Liver (tissue), 8 donors: ENCODE measurements at regions not wholly inside any gene's neighbourhood (a gene's known extent, or its start where the extent isn't known, plus 50 kb on each side); places are given as distances from the start of the nearest gene placed in this dataset.

Experiments used
- DNase-seq: peaks from one replicate; pipeline ENCODE4 v3.0.0-alpha.2; 2017; ENCODE audit warnings: low spot score
- H3K27ac ChIP-seq, 2 donors: one replicate each; pipeline ENCODE4 v1.7.0; 2013; ENCODE audit warnings: inconsistent platforms in 2 of 2, low read length in 2 of 2, control low read depth in 1 of 2, low read depth in 1 of 2, mild to moderate bottlenecking in 1 of 2
- H3K27me3 ChIP-seq, 4 donors: one replicate each; pipeline versions ENCODE4 v1.6.1 to v1.7.0; 2013; ENCODE audit warnings: low read length in 3 of 4, inconsistent platforms in 1 of 4, mild to moderate bottlenecking in 1 of 4, moderate library complexity in 1 of 4; ENCODE audit not compliant: control insufficient read depth in 4 of 4, insufficient read depth in 4 of 4
- H3K36me3 ChIP-seq, 4 donors: one replicate each; pipeline versions ENCODE4 v1.6.1 to v1.7.0; 2013; ENCODE audit warnings: low read length in 3 of 4, mild to moderate bottlenecking in 3 of 4, low read depth in 1 of 4, moderate library complexity in 1 of 4; ENCODE audit not compliant: control insufficient read depth in 4 of 4, insufficient read depth in 3 of 4
- H3K4me1 ChIP-seq, 4 donors: one replicate each; pipeline versions ENCODE4 v1.6.1 to v1.7.0; 2013; ENCODE audit warnings: low read length in 3 of 4, mild to moderate bottlenecking in 3 of 4, moderate library complexity in 1 of 4; ENCODE audit not compliant: control insufficient read depth in 4 of 4, insufficient read depth in 4 of 4
- H3K4me3 ChIP-seq, 3 donors: one replicate each; pipeline versions ENCODE4 v1.6.1 to v1.7.0; 2013; ENCODE audit warnings: low read length in 3 of 3, control low read depth in 1 of 3, low read depth in 1 of 3, mild to moderate bottlenecking in 1 of 3
- H3K9ac ChIP-seq, 2 donors: one replicate each; pipeline ENCODE4 v1.7.0; 2013; ENCODE audit warnings: low read length in 2 of 2, mild to moderate bottlenecking in 2 of 2, moderate library complexity in 2 of 2, control low read depth in 1 of 2, low read depth in 1 of 2
- H3K9me3 ChIP-seq, 4 donors: one replicate each; pipeline versions ENCODE4 v1.6.1 to v1.7.0; 2013; ENCODE audit warnings: low read length in 3 of 4; ENCODE audit not compliant: control insufficient read depth in 4 of 4
- EGR1 ChIP-seq, 2 donors: IDR thresholded peaks; 2 replicates each; pipeline ENCODE4 v1.6.1; 2016 to 2018; ENCODE audit warnings: antibody characterized with exemption in 2 of 2, low read depth in 2 of 2
- FOXA1 ChIP-seq: IDR thresholded peaks from 2 replicates; pipeline ENCODE4 v1.6.1; 2016; ENCODE audit warnings: antibody characterized with exemption
- FOXA2 ChIP-seq: IDR thresholded peaks from 2 replicates; pipeline ENCODE4 v1.6.1; 2016; ENCODE audit warnings: antibody characterized with exemption
- HNF4G ChIP-seq: IDR thresholded peaks from 2 replicates; pipeline ENCODE4 v1.6.1; 2016; ENCODE audit warnings: antibody characterized with exemption
- JUND ChIP-seq, 2 donors: IDR thresholded peaks; 2 replicates each; pipeline ENCODE4 v1.6.1; 2016; ENCODE audit warnings: antibody characterized with exemption in 2 of 2
- NR2F2 ChIP-seq: IDR thresholded peaks from 2 replicates; pipeline ENCODE4 v1.6.1; 2016; ENCODE audit warnings: antibody characterized with exemption
- RAD21 ChIP-seq, 2 donors: IDR thresholded peaks; 2 replicates each; pipeline ENCODE4 v1.6.1; 2016; ENCODE audit warnings: antibody characterized with exemption in 2 of 2, mild to moderate bottlenecking in 2 of 2
- SP1 ChIP-seq: IDR thresholded peaks from 2 replicates; pipeline ENCODE4 v1.6.1; 2018; ENCODE audit warnings: antibody characterized with exemption, mild to moderate bottlenecking
- TAF1 ChIP-seq: conservative IDR thresholded peaks from 2 replicates; pipeline ENCODE4 v1.6.1; 2016; ENCODE audit warnings: antibody characterized with exemption, mild to moderate bottlenecking
- YY1 ChIP-seq: IDR thresholded peaks from 2 replicates; pipeline ENCODE4 v1.6.1; 2016; ENCODE audit warnings: antibody characterized with exemption, mild to moderate bottlenecking
- WGBS: extraction: QIAGEN DNeasy Blood & Tissue Kit; methylation state at CpG from one replicate; pipeline ENCODE4 v1.1.7; 2013; 5-methylcytosine and 5-hydroxymethylcytosine counted together
- TF ChIP-seq, protein P1 (sequence below): IDR thresholded peaks from 2 replicates; pipeline ENCODE4 v1.6.1; 2016; ENCODE audit warnings: antibody characterized with exemption, mild to moderate bottlenecking
- TF ChIP-seq, protein P2 (sequence below): IDR thresholded peaks from 2 replicates; pipeline ENCODE4 v1.6.1; 2016; ENCODE audit warnings: antibody characterized with exemption
- TF ChIP-seq, protein P3 (sequence below): IDR thresholded peaks from 2 replicates; pipeline ENCODE4 v1.6.1; 2016; ENCODE audit warnings: antibody characterized with exemption
- TF ChIP-seq, protein P4 (sequence below): IDR thresholded peaks from 2 replicates; pipeline ENCODE4 v1.6.1; 2016; ENCODE audit warnings: antibody characterized with exemption
- TF ChIP-seq, protein P5 (sequence below): fragments of 150-350 bp; IDR thresholded peaks from 2 replicates; pipeline ENCODE4 v1.5.1; 2017; ENCODE audit warnings: improper control_type of control experiment, low read depth, low read length; ENCODE audit not compliant: missing input control
- donor health status: healthy.
- donor health status: healthy.
- donor health status: healthy.
- donor health status: healthy.
- donor health status: healthy.

DNA sequence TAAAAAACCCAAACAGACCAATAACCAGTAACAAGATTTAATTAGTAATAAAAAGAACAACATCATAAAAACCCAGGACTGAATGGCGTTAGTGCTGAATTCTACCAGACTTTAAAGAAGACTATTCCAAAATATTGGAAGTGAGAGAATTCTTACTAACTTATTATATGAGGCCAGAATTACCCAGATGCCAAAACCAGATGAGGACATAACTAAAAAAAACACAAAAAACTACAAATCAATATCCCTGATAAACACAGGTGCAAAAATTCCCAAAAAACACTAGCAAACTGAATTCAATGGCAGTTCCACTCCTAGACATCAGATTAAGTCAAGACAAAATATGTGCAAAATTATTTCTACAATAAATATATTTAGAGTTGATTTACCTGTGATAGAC is 400.1 kb upstream of the PABPC4L start:
- no peaks in the 10 kb centered on the region for H3K9me3 ChIP-seq
- no peak overlapping the region for H3K27ac ChIP-seq
- DNase-seq, result no peak
- no peaks in the 10 kb centered on the region for H3K27me3 ChIP-seq
- WGBS, result 37% methylated on average over 1 of the region's 1 CpG
- H3K36me3 ChIP-seq, result no peaks in the 10 kb centered on the region
- no peak overlapping the region for H3K4me3 ChIP-seq
- no peak overlapping the region for H3K9ac ChIP-seq
- H3K4me1 ChIP-seq, result no peaks in the 10 kb centered on the region
- TF ChIP-seq, protein P1, sequence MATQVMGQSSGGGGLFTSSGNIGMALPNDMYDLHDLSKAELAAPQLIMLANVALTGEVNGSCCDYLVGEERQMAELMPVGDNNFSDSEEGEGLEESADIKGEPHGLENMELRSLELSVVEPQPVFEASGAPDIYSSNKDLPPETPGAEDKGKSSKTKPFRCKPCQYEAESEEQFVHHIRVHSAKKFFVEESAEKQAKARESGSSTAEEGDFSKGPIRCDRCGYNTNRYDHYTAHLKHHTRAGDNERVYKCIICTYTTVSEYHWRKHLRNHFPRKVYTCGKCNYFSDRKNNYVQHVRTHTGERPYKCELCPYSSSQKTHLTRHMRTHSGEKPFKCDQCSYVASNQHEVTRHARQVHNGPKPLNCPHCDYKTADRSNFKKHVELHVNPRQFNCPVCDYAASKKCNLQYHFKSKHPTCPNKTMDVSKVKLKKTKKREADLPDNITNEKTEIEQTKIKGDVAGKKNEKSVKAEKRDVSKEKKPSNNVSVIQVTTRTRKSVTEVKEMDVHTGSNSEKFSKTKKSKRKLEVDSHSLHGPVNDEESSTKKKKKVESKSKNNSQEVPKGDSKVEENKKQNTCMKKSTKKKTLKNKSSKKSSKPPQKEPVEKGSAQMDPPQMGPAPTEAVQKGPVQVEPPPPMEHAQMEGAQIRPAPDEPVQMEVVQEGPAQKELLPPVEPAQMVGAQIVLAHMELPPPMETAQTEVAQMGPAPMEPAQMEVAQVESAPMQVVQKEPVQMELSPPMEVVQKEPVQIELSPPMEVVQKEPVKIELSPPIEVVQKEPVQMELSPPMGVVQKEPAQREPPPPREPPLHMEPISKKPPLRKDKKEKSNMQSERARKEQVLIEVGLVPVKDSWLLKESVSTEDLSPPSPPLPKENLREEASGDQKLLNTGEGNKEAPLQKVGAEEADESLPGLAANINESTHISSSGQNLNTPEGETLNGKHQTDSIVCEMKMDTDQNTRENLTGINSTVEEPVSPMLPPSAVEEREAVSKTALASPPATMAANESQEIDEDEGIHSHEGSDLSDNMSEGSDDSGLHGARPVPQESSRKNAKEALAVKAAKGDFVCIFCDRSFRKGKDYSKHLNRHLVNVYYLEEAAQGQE, result no peak
- TF ChIP-seq EGR1 (IDR thresholded peaks at IDR 0.05; ENCODE audit: low read depth in 2 of 2), result no peak
- TF ChIP-seq YY1, result no peak
- TF ChIP-seq NR2F2, result no peak
- TF ChIP-seq HNF4G, result no peak
- TF ChIP-seq, protein P2, sequence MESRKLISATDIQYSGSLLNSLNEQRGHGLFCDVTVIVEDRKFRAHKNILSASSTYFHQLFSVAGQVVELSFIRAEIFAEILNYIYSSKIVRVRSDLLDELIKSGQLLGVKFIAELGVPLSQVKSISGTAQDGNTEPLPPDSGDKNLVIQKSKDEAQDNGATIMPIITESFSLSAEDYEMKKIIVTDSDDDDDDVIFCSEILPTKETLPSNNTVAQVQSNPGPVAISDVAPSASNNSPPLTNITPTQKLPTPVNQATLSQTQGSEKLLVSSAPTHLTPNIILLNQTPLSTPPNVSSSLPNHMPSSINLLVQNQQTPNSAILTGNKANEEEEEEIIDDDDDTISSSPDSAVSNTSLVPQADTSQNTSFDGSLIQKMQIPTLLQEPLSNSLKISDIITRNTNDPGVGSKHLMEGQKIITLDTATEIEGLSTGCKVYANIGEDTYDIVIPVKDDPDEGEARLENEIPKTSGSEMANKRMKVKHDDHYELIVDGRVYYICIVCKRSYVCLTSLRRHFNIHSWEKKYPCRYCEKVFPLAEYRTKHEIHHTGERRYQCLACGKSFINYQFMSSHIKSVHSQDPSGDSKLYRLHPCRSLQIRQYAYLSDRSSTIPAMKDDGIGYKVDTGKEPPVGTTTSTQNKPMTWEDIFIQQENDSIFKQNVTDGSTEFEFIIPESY, result no peak
- TF ChIP-seq TAF1, result no peak
- no peak for TF ChIP-seq FOXA1
- no peak for TF ChIP-seq RAD21 (IDR thresholded peaks at IDR 0.05)
- TF ChIP-seq, protein P3, sequence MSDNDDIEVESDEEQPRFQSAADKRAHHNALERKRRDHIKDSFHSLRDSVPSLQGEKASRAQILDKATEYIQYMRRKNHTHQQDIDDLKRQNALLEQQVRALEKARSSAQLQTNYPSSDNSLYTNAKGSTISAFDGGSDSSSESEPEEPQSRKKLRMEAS, result no peak
- TF ChIP-seq SP1, result no peak
- TF ChIP-seq, protein P4, sequence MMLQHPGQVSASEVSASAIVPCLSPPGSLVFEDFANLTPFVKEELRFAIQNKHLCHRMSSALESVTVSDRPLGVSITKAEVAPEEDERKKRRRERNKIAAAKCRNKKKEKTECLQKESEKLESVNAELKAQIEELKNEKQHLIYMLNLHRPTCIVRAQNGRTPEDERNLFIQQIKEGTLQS, result no peak
- TF ChIP-seq JUND (IDR thresholded peaks at IDR 0.05), result no peak

DNA sequence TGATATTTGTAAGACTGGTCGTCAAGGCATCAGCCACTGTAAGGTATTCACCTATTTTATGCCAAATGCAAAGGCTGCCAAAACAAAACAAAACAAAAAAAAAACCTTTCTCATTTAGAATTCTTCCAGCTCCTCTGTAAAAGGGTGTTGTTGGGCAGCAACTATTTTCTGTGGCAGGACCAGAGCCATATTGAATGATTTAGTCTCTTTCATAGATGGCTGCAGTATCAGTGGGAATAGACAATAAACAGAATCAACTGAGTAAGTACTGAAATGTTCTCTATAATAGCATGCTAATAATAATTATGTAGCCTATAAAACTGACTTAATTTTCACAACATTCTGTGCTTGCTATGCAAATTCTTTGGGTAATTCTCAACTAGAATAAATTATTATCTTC is 389.7 kb upstream of the PABPC4L start:
- no peak for DNase-seq
- Histone ChIP-seq H3K9ac (no peak overlapping the region), H3K27ac (no peak overlapping the region), H3K4me3 (no peak overlapping the region), H3K36me3 (no peaks in the 10 kb centered on the region), H3K27me3 (no peaks in the 10 kb centered on the region), H3K4me1 (no peaks in the 10 kb centered on the region), H3K9me3 (no peaks in the 10 kb centered on the region)
- no peak for TF ChIP-seq FOXA2
- TF ChIP-seq YY1, result no peak
- no peak for TF ChIP-seq RAD21 (IDR thresholded peaks at IDR 0.05)
- no peak for TF ChIP-seq EGR1 (IDR thresholded peaks at IDR 0.05; ENCODE audit: low read depth in 2 of 2)
- TF ChIP-seq TAF1, result no peak
- TF ChIP-seq, protein P3, result no peak
- TF ChIP-seq NR2F2, result no peak
- no peak for TF ChIP-seq FOXA1
- TF ChIP-seq JUND (IDR thresholded peaks at IDR 0.05), result no peak
- TF ChIP-seq, protein P5, sequence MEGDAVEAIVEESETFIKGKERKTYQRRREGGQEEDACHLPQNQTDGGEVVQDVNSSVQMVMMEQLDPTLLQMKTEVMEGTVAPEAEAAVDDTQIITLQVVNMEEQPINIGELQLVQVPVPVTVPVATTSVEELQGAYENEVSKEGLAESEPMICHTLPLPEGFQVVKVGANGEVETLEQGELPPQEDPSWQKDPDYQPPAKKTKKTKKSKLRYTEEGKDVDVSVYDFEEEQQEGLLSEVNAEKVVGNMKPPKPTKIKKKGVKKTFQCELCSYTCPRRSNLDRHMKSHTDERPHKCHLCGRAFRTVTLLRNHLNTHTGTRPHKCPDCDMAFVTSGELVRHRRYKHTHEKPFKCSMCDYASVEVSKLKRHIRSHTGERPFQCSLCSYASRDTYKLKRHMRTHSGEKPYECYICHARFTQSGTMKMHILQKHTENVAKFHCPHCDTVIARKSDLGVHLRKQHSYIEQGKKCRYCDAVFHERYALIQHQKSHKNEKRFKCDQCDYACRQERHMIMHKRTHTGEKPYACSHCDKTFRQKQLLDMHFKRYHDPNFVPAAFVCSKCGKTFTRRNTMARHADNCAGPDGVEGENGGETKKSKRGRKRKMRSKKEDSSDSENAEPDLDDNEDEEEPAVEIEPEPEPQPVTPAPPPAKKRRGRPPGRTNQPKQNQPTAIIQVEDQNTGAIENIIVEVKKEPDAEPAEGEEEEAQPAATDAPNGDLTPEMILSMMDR, result no peak
- TF ChIP-seq, protein P4, result no peak
- WGBS, result 78% methylated on average over 1 of the region's 1 CpG
